Adipocyte (in vitro differentiated cells): ENCODE measurements at regions not wholly inside any gene's neighbourhood (a gene's known extent, or its start where the extent isn't known, plus 50 kb on each side); places are given as distances from the start of the nearest gene placed in this dataset.

Experiments
- DNase-seq: peaks from one replicate; pipeline ENCODE4 v3.0.0-alpha.2; 2015; ENCODE audit warnings: low read depth
- H3K27me3 ChIP-seq: replicated peaks from 2 replicates; pipeline ENCODE4 v1.7.0; 2013; ENCODE audit warnings: mild to moderate bottlenecking, low read length, moderate library complexity; ENCODE audit not compliant: control insufficient read depth, insufficient read depth
- H3K36me3 ChIP-seq: 2 replicates; pipeline ENCODE4 v1.7.0; 2013; ENCODE audit warnings: low read length, mild to moderate bottlenecking, moderate library complexity; ENCODE audit not compliant: control insufficient read depth, insufficient read depth, severe bottlenecking
- H3K4me1 ChIP-seq: 2 replicates; pipeline ENCODE4 v1.7.0; 2013; ENCODE audit warnings: mild to moderate bottlenecking, low read length, moderate library complexity; ENCODE audit not compliant: control insufficient read depth, insufficient read depth
- H3K4me3 ChIP-seq: 2 replicates; pipeline ENCODE4 v1.7.0; 2013; ENCODE audit warnings: mild to moderate bottlenecking, low read length, moderate library complexity
- H3K9ac ChIP-seq: 2 replicates; pipeline ENCODE4 v1.7.0; 2013; ENCODE audit warnings: mild to moderate bottlenecking, low read length, moderate library complexity
- H3K9me3 ChIP-seq: 2 replicates; pipeline ENCODE4 v1.7.0; 2013; ENCODE audit warnings: mild to moderate bottlenecking, low read length, moderate library complexity; ENCODE audit not compliant: control insufficient read depth

DNA sequence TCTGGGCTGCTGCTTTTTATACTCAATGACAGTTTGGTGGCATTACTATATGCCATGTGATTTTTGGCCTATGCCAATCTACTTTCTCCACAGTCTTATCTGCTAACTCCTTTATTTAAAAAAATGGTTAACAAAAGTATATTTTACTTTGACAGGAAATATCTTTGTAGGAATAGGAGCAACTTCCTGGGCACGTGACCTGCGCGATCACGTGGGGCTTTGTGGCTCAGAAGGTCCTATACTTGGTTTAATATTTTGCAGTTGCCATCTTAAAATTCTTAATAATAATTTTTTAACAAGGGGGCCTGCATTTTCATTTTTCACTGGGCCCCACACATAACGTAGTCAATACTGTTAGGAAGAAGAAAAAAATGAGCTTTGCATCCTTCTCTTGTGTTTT, 249.7 kb downstream of the ACTR3 start:
- H3K9ac ChIP-seq: no peak overlapping the region
- H3K9me3 ChIP-seq: no peaks in the 10 kb centered on the region
- H3K36me3 ChIP-seq: no peaks in the 10 kb centered on the region
- DNase-seq: no peak
- no peaks in the 10 kb centered on the region for H3K4me1 ChIP-seq
- no peak overlapping the region for H3K4me3 ChIP-seq
- H3K27me3 ChIP-seq: no peaks in the 10 kb centered on the region

GRCh38 chr2:114156366-114157056, 266.6 kb downstream of the ACTR3 start:
- DNase-seq: no peak
- H3K9ac ChIP-seq: no peak overlapping the region
- H3K36me3 ChIP-seq: no peaks in the 10 kb centered on the region
- peaks cover 8% of the 10 kb centered on the region for H3K4me1 ChIP-seq
- no peaks in the 10 kb centered on the region for H3K9me3 ChIP-seq
- H3K4me3 ChIP-seq: no peak overlapping the region
- no peaks in the 10 kb centered on the region for H3K27me3 ChIP-seq

DNA sequence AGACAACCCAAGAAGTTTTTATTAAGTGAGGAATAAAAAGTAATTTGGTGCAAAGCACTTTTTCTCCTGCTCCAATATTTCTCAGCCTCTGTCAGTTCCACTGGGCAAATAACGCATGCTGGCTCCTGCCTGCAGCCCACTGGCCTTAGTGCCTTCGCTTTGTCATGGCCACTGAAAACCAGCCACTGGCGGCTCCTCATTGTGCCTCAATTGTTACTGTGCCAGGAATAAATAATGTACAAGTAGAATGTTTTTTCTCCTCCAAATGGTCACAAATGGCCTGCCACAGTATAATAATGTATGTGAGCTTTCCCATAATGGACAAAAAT, 267.1 kb downstream of the ACTR3 start:
- H3K4me1 ChIP-seq: peaks cover 8% of the 10 kb centered on the region

GRCh38 chr2:114160263-114160981, 270.5 kb downstream of the ACTR3 start:
- no peak for DNase-seq

More for the DNA sequence above, 267.1 kb downstream of the ACTR3 start:
- Histone ChIP-seq H3K4me3 (no peak overlapping the region), H3K27me3 (no peaks in the 10 kb centered on the region), H3K36me3 (no peaks in the 10 kb centered on the region), H3K9me3 (no peaks in the 10 kb centered on the region), H3K9ac (no peak overlapping the region)
- no peak for DNase-seq

DNA sequence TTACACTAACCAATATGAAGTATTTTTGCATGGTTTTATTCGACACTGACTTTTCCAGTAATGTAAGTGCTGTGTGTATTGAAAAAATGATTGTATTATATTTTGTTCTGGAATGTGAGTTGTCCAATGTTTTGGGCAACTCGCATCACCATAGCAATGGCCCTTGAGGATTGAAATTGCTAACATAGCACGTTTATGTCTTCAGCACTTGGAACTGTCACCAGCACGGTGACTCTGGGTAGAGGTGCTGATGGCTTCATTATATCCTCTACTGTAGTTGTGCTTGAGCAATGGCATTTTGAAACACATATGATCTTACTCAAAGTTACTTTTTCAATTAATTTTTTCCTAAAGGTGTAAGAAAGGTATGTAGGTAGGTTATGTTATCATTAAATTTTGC, 271.5 kb downstream of the ACTR3 start:
- Histone ChIP-seq H3K9me3 (peaks cover 4% of the 10 kb centered on the region), H3K4me3 (no peak overlapping the region), H3K9ac (no peak overlapping the region), H3K36me3 (no peaks in the 10 kb centered on the region), H3K27me3 (no peaks in the 10 kb centered on the region), H3K4me1 (peaks cover 8% of the 10 kb centered on the region)
- DNase-seq: no peak

More at GRCh38 chr2:114160263-114160981, 270.5 kb downstream of the ACTR3 start:
- Histone ChIP-seq H3K27me3 (no peaks in the 10 kb centered on the region), H3K4me1 (peaks cover 8% of the 10 kb centered on the region), H3K36me3 (no peaks in the 10 kb centered on the region), H3K9me3 (peaks cover 4% of the 10 kb centered on the region), H3K9ac (no peak overlapping the region), H3K4me3 (no peak overlapping the region)

- Histone ChIP-seq H3K4me3 (no peak overlapping the region), H3K9me3 (peaks cover 7% of the 10 kb centered on the region), H3K9ac (no peak overlapping the region), H3K4me1 (no peaks in the 10 kb centered on the region), H3K27me3 (no peaks in the 10 kb centered on the region), H3K36me3 (no peaks in the 10 kb centered on the region)
- DNase-seq: no peak
Observed at GRCh38 chr2:114167799-114168198, 274.6 kb upstream of the DPP10 start.

DNA sequence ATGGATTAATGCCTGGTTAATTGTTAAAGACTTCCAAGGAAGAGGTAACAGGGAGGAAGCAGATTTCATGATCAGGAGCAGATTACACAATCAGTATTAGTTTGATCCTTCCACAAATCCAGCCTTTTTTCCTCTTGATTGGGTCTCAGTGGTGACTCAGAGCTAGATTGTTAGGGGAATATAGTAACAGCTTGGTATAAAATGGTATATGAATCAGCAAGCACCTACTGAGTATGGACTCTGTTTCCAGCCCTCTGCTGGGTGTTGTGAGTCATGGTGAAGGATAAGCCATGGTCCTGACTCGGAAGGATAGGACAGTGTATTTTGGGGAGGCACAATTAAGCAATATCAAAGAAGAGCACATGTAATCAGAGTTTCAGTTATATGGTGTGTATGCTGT, 272.4 kb upstream of the DPP10 start:
- Histone ChIP-seq H3K4me3 (no peak overlapping the region), H3K9ac (no peak overlapping the region), H3K27me3 (no peaks in the 10 kb centered on the region), H3K36me3 (no peaks in the 10 kb centered on the region), H3K4me1 (no peaks in the 10 kb centered on the region), H3K9me3 (peaks cover 2% of the 10 kb centered on the region)
- no peak for DNase-seq

GRCh38 chr2:114175507-114175906, 266.9 kb upstream of the DPP10 start:
- H3K36me3 ChIP-seq: no peaks in the 10 kb centered on the region
- no peak for DNase-seq
- no peak overlapping the region for H3K9ac ChIP-seq
- H3K4me1 ChIP-seq: no peaks in the 10 kb centered on the region
- H3K27me3 ChIP-seq: no peaks in the 10 kb centered on the region
- H3K9me3 ChIP-seq: no peaks in the 10 kb centered on the region
- H3K4me3 ChIP-seq: no peak overlapping the region

GRCh38 chr2:114185501-114185900, 256.9 kb upstream of the DPP10 start:
- no peak for DNase-seq
- peaks cover 4% of the 10 kb centered on the region for H3K9me3 ChIP-seq
- no peak overlapping the region for H3K9ac ChIP-seq
- H3K36me3 ChIP-seq: no peaks in the 10 kb centered on the region
- no peak overlapping the region for H3K4me3 ChIP-seq
- H3K27me3 ChIP-seq: no peaks in the 10 kb centered on the region
- no peaks in the 10 kb centered on the region for H3K4me1 ChIP-seq

- Histone ChIP-seq H3K36me3 (no peaks in the 10 kb centered on the region), H3K27me3 (no peaks in the 10 kb centered on the region), H3K9ac (no peak overlapping the region), H3K4me3 (no peak overlapping the region), H3K9me3 (no peaks in the 10 kb centered on the region), H3K4me1 (no peaks in the 10 kb centered on the region)
- DNase-seq: no peak
Observed at GRCh38 chr2:114192362-114192761, 250.1 kb upstream of the DPP10 start.

GRCh38 chr2:114201781-114202180, 240.7 kb upstream of the DPP10 start:
- Histone ChIP-seq H3K27me3 (no peaks in the 10 kb centered on the region), H3K4me3 (no peak overlapping the region), H3K4me1 (no peaks in the 10 kb centered on the region), H3K9ac (no peak overlapping the region), H3K9me3 (peaks cover 3% of the 10 kb centered on the region), H3K36me3 (no peaks in the 10 kb centered on the region)
- DNase-seq: no peak
